IPS-18c (cell line): ENCODE measurements at regions not wholly inside any gene's neighbourhood (a gene's known extent, or its start where the extent isn't known, plus 50 kb on each side); places are given as distances from the start of the nearest gene placed in this dataset.

Experiments used
- H3K4me3 ChIP-seq: 2 replicates; pipeline ENCODE4 v1.7.0; 2013; ENCODE audit warnings: low read depth, mild to moderate bottlenecking, low read length, moderate library complexity; ENCODE audit not compliant: insufficient read depth
- H3K9me3 ChIP-seq: one replicate; pipeline ENCODE4 v1.6.1; 2013; ENCODE audit warnings: mild to moderate bottlenecking, low read length, moderate library complexity; ENCODE audit not compliant: control insufficient read depth, insufficient read depth

DNA sequence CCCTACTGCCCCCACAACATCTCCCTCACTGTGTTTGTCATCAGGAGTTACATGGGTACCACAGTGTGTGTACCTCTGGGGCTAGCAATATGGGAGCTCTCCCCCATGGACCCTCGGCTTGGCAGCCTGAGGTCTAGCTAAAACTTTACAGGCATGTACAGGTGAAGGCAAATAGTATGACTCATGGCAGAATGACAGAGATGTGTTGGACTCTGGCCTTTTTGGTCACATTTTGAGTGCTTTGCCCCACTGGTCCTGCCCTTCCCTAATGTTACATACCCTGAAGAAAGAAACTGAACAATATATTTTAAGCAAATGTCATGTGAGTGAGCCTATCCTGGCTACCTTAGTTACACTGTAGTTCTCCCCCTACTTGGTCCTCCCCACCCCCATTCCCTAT is 124.0 kb downstream of the NGF start:
- no peaks in the 10 kb centered on the region for H3K9me3 ChIP-seq
- H3K4me3 ChIP-seq = no peak overlapping the region

GRCh38 chr1:115213130-115213529 is 123.8 kb upstream of the TSPAN2 start:
- Histone ChIP-seq H3K9me3 (no peaks in the 10 kb centered on the region), H3K4me3 (no peak overlapping the region)

- Histone ChIP-seq H3K9me3 (no peaks in the 10 kb centered on the region), H3K4me3 (no peak overlapping the region)
Observed at GRCh38 chr1:115211071-115211745, 121.9 kb upstream of the TSPAN2 start.

DNA sequence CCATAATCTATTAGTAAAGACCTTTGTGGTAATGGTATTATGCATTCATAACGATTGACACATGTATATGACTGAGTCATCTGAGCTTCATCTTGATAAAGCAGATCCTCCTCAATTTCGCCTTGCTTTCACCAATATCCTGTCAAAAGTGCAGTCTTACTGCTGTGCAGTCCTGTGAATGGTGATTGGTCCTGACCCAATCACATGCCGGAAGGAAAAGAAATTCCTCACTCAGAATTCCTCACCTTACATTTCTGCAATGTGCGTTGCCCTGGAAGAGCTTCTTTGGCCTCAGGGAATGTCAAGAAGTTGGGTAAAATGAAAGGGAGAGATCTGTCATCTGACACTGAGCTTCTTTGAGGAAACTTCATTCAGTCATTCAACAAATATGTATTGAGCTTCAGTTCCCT is 121.0 kb upstream of the TSPAN2 start:
- Histone ChIP-seq H3K9me3 (no peaks in the 10 kb centered on the region), H3K4me3 (no peak overlapping the region)

DNA sequence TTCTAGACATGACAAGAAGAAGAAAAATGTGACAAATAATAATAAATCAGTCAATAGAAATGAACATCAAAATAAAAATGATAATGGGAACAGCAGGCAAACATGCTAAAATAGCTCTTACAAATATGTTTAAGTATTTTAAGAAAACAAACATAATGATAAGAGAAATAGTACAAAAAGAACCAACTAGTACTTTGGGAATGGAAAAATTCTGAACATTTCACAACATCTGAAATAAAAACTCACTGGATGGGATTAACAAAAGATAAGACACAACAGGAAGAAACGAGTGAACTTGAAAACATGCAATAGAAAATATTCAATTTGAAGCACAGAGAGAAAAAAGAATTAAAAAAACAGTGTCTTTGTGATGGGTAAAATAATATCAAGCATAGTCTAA is 115.2 kb upstream of the TSPAN2 start:
- Histone ChIP-seq H3K9me3 (no peaks in the 10 kb centered on the region), H3K4me3 (no peak overlapping the region)

- no peaks in the 10 kb centered on the region for H3K9me3 ChIP-seq
- no peak overlapping the region for H3K4me3 ChIP-seq
Observed at GRCh38 chr1:115203287-115203686, 114.0 kb upstream of the TSPAN2 start.

DNA sequence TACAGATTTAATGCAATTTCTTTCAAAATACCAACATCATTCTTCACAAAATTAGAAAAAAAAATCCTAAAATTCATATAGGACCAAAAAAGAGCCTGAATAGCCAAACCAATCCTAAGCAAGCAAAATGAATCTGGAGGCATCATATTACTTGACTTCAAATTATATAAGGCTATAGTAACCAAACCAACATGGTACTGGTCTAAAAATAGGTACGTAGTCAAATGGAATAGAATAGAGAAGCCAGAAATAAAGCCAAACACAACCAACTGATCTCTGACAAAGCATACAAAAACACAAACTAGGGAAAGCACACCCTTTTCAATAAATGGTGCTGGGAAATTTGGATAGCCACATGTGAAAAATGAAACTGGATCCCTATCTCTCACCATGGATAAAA is 112.3 kb upstream of the TSPAN2 start:
- Histone ChIP-seq H3K9me3 (no peaks in the 10 kb centered on the region), H3K4me3 (no peak overlapping the region)

DNA sequence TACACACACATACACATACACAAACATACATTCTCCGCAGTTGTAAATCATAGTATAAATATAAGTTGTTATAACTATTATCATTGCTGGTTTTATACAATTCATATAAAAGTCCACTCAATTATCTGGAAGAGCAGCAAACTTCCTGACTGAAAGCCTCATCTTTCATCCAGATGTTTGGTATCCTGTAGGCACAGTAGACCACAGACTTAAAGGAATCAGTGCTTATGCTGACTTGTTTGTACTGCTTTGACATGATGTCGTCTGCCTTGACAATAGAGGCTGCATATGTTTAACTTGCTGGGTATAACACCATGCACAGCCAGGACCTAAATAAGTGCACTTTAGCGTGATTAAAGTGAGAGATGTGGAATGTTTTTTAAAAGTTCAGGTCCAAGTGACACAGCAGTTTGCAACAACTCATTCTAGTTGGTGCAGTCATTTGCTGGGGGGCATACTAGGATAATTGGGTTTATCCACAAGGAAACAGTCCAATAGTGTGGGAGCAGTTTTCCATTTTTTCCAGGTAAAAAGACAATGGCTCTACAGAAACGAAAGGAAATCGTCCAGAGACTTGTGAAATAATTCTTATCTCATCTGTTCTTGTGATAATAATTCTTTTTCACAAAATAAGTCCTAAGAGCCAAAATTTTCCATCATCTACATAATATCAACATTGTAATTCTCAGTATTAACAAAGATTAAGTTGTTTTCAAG is 110.3 kb upstream of the TSPAN2 start:
- H3K9me3 ChIP-seq = no peaks in the 10 kb centered on the region

DNA sequence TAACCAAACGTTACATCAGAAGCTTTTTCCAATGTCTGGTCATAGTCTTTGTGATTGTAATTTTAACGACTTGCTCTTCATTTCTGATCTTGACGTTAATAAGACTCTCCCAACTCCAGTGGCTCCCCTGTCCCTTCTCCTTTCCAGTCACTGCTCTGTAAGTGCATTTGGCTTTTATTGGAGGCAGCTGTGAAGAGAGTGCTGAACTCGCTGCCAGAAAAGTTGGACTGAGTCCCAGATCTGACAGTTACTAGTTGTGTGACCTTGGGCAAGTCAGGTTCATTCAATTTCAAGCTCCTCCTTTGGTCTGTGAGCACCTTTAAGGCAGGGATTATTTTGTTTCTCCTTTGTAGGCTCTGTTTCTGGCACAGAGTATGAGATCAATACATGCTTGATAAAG is 109.6 kb upstream of the TSPAN2 start:
- Histone ChIP-seq H3K9me3 (no peaks in the 10 kb centered on the region), H3K4me3 (no peak overlapping the region)

More for the DNA sequence above, 110.3 kb upstream of the TSPAN2 start:
- no peak overlapping the region for H3K4me3 ChIP-seq

- H3K9me3 ChIP-seq = no peaks in the 10 kb centered on the region
- H3K4me3 ChIP-seq = no peak overlapping the region
Observed at GRCh38 chr1:115196296-115196695, 107.0 kb upstream of the TSPAN2 start.

DNA sequence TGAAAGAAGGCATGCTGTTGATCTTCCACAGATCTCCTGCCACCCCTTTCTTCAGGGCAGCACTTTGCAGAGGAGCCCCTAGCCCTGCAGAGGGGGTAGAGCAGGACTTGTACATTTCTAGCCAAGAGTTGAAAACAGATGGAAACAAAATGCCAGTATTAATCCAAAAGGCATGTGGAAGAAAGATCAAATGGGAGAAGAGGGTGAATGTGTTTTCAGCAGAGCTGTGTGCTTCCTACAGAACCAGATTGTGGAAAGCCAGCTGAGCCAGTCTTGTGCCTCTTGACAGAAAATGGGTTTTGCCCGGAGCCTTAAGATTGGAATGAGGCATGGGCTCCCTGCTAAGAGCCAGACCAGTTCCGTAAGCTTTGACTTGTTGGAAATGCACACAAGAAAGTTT is 105.2 kb upstream of the TSPAN2 start:
- Histone ChIP-seq H3K9me3 (no peaks in the 10 kb centered on the region), H3K4me3 (no peak overlapping the region)

DNA sequence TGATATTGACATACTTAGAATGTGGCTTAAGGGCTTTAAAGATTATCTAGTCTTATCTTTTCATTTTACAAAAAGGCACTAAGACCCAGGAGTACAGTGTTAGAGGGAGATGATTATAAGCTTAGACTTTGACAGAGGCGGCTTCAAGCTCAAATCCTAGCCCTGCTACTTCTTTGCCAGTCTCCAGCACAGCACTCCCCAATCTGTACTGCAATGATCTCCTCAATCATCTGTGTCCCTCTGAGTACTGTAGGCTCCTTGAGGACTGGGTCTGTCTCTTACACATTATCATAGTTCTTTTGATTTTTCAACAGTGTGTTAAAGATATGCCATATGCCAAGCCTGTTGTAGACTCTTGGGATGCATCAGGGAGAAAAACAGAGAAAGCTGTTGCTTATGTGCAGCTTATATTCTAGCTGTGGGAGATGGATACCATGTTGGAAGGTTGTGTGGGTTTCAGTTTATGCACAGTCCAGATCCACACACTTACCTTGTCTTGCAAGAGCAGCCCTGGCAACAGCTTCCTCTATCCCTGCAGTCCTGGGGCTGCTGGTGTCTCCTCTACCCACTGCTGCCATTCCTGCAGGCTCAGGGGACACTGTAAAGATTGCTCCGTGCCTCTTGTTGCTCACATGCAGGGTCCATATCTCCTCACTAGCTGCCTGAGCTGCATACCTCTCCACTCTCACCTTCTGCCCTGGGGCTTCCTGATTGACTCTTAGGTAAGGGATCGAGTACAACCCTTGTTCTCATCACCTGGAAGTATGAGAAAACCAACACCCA is 103.9 kb upstream of the TSPAN2 start:
- no peaks in the 10 kb centered on the region for H3K9me3 ChIP-seq
- no peak overlapping the region for H3K4me3 ChIP-seq

- H3K9me3 ChIP-seq = no peaks in the 10 kb centered on the region
- no peak overlapping the region for H3K4me3 ChIP-seq
Observed at GRCh38 chr1:115192200-115192767, 103.0 kb upstream of the TSPAN2 start.

DNA sequence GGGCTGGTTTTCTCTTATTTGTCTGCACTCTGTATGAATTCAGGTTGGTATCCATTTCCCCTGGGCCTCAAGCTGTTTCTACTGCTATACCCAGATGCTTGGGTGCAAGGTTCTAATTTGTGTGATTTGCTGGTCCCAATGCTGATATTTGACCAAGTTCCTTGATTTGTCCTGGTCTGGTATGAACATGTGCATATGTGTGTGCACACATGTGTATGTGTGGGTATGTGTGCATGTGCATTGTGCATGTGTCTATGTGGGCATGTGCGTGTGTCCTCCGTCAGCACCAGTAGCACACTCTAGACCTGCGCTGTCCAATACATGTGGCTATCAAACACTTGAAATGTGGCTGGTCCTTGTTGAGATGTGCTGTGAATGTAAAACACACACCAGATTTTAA is 102.4 kb upstream of the TSPAN2 start:
- H3K4me3 ChIP-seq = no peak overlapping the region

GRCh38 chr1:115190540-115191170 is 101.4 kb upstream of the TSPAN2 start:
- Histone ChIP-seq H3K4me3 (no peak overlapping the region), H3K9me3 (no peaks in the 10 kb centered on the region)

More for the DNA sequence above, 102.4 kb upstream of the TSPAN2 start:
- no peaks in the 10 kb centered on the region for H3K9me3 ChIP-seq

DNA sequence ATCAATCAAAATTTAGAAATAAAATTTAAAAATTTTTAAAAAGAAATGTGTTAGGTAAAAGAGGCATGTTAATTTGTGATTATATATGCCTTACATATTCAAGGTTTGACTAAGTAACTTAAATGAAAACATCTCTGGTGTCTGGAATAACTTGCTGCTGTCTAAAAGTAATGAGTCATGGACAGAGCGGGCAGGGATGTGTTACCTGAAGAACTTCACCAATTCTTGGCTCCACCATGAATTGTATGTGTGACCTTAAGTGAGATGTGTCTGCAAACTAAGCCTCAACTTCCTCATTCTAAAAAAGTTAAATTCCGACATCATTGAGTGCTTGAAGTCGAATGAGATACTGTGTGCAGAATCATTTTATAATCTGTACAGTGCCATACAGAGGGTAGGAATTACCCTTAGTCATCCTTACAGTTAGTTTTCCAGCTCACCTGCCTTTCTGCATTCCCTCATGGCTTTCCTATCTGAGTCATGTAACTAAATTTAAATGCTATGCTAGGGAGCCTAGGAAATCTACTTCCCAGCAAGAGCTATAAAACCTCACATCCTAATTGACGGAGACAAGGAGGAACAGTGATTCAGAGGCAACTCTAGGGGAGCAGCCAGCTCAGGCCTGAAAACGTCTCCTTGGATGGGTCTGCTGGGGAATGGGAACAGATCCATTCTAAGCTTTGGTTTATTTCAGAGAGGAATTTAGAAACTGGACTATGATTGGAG is 100.7 kb upstream of the TSPAN2 start:
- no peaks in the 10 kb centered on the region for H3K9me3 ChIP-seq
- no peak overlapping the region for H3K4me3 ChIP-seq
